Skeletal muscle satellite cell (primary cell): ENCODE measurements at regions not wholly inside any gene's neighbourhood (a gene's known extent, or its start where the extent isn't known, plus 50 kb on each side); places are given as distances from the start of the nearest gene placed in this dataset.
"Not testable (repeated sequence)": the region's sequence is repeated elsewhere in the genome, so short reads cannot be mapped to it uniquely, and the experiment has no call there.

Source experiments
- H3K27me3 ChIP-seq: 2 replicates; pipeline ENCODE4 v1.7.0; 2013; ENCODE audit warnings: low read length; ENCODE audit not compliant: control insufficient read depth, insufficient read depth
- H3K36me3 ChIP-seq: 2 replicates; pipeline ENCODE4 v1.7.0; 2013; ENCODE audit warnings: mild to moderate bottlenecking, control low read depth, low read length; ENCODE audit not compliant: insufficient read depth
- H3K4me1 ChIP-seq: 2 replicates; pipeline ENCODE4 v1.7.0; 2013; ENCODE audit warnings: low read length; ENCODE audit not compliant: control insufficient read depth, insufficient read depth
- H3K4me2 ChIP-seq: 2 replicates; pipeline ENCODE4 v1.7.0; 2013; ENCODE audit warnings: mild to moderate bottlenecking, low read length
- H3K4me3 ChIP-seq: 2 replicates; pipeline ENCODE4 v1.7.0; 2013; ENCODE audit warnings: low read length
- H3K9ac ChIP-seq: 2 replicates; pipeline ENCODE4 v1.7.0; 2013; ENCODE audit warnings: mild to moderate bottlenecking, low read depth, low read length, moderate library complexity
- H3K9me3 ChIP-seq: replicated peaks from 2 replicates; pipeline ENCODE4 v1.7.0; 2013; ENCODE audit warnings: mild to moderate bottlenecking, control low read depth, low read length

DNA sequence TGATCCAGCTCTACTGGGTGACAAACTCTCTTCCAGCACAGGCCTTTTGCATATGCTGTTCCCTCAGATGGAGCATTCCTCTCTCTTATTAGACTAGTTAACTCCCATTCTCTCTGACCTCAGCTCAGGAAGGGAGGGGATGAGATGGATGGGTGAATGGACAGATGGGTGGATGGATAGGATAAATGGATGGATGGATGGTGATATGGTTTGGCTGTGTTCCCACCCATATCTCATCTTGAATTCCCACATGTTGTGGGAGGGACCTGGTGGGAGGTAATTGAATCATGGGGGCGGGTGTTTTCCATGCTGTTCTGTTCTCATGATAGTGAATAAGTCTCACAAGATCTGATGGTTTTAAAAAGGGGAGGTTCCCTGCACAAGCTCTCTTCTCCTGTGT, 144.1 kb upstream of the ATP2B2 start:
- not testable (repeated sequence) for H3K4me3 ChIP-seq, H3K9me3 ChIP-seq, H3K27me3 ChIP-seq, H3K4me2 ChIP-seq, H3K36me3 ChIP-seq, H3K4me1 ChIP-seq, H3K9ac ChIP-seq

DNA sequence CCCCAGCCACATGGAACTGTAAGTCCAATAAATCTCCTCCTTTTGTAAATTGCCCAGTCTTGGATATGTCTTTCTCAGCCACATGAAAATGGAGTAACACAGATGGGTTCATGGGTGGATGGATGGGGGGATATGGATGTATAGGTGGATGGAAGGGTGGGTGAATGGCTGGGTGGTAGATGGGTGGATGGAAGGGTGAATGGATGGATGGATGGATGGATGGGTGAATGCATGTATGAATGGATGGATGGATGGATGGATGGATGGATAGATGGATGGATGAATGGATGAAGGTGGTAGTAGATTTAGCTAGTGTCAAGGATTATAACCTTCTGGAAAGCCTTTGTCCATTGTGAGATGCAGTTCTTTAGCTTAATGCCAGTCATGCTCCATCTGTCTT, 146.1 kb upstream of the ATP2B2 start:
- no peak overlapping the region for H3K9ac ChIP-seq
- H3K4me2 ChIP-seq: no peak overlapping the region
- no peaks in the 10 kb centered on the region for H3K36me3 ChIP-seq
- H3K4me1 ChIP-seq: no peaks in the 10 kb centered on the region
- H3K4me3 ChIP-seq: no peak overlapping the region
- no peaks in the 10 kb centered on the region for H3K27me3 ChIP-seq
- no peaks in the 10 kb centered on the region for H3K9me3 ChIP-seq

GRCh38 chr3:10653241-10653640, 147.9 kb upstream of the ATP2B2 start:
- Histone ChIP-seq H3K36me3 (no peaks in the 10 kb centered on the region), H3K4me1 (no peaks in the 10 kb centered on the region), H3K9me3 (no peaks in the 10 kb centered on the region), H3K4me3 (no peak overlapping the region), H3K4me2 (no peak overlapping the region), H3K9ac (no peak overlapping the region), H3K27me3 (peaks cover 3% of the 10 kb centered on the region)

GRCh38 chr3:10653866-10654611, 148.7 kb upstream of the ATP2B2 start:
- Histone ChIP-seq H3K9ac (no peak overlapping the region), H3K4me3 (no peak overlapping the region), H3K4me1 (no peaks in the 10 kb centered on the region)

DNA sequence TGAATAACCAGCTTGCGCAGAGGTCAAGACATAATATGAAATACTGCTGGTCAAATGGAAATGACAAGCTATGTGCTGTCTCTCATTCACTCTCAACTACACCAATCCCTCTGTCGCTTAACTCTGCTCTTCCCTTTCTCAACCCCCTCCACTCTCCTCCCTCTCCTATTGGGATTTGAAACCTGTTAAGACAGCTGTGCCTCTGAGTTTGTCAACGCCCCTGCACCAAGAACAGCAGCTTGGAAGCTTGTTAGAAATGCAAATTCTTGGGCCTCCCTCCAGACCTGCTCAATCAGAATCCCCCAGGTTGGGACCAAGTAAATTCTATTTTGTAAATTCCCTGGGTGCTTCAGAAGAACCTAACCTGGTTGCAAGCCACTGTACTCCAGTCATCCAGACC, 149.7 kb upstream of the ATP2B2 start:
- Histone ChIP-seq H3K9ac (no peak overlapping the region), H3K4me3 (no peak overlapping the region), H3K4me2 (no peak overlapping the region), H3K4me1 (no peaks in the 10 kb centered on the region), H3K27me3 (peaks cover 3% of the 10 kb centered on the region), H3K36me3 (no peaks in the 10 kb centered on the region), H3K9me3 (no peaks in the 10 kb centered on the region)

More at GRCh38 chr3:10653866-10654611, 148.7 kb upstream of the ATP2B2 start:
- Histone ChIP-seq H3K9me3 (no peaks in the 10 kb centered on the region), H3K36me3 (no peaks in the 10 kb centered on the region), H3K27me3 (peaks cover 3% of the 10 kb centered on the region), H3K4me2 (no peak overlapping the region)

DNA sequence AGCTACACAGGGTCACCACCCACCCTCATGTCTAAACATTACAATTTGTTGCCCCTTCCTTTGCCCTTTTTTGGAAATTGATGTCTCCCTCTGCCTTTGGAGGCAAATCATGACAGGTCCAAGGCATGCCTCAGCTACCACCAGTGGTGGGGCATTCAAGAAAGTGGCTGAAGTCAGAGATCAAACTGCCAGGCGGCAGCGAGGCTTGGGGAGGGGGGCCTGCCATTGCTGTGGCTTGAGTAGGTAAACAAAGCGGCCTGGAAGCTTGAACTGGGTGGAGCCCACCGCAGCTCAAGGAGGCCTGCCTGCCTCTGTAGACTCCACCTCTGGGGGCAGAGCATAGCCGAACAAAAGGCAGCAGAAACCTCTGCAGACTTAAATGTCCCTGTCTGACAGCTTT, 152.0 kb upstream of the ATP2B2 start:
- not testable (repeated sequence) for H3K4me1 ChIP-seq, H3K36me3 ChIP-seq, H3K9ac ChIP-seq, H3K4me3 ChIP-seq, H3K4me2 ChIP-seq, H3K27me3 ChIP-seq, H3K9me3 ChIP-seq

- H3K36me3 ChIP-seq: no peaks in the 10 kb centered on the region
- H3K4me2 ChIP-seq: no peak overlapping the region
- H3K27me3 ChIP-seq: peaks cover 4% of the 10 kb centered on the region
- no peak overlapping the region for H3K4me3 ChIP-seq
- H3K9ac ChIP-seq: no peak overlapping the region
- H3K4me1 ChIP-seq: no peaks in the 10 kb centered on the region
- H3K9me3 ChIP-seq: no peaks in the 10 kb centered on the region
These were observed 150.4 kb upstream of the SLC6A11 start for GRCh38 chr3:10665592-10665991.

DNA sequence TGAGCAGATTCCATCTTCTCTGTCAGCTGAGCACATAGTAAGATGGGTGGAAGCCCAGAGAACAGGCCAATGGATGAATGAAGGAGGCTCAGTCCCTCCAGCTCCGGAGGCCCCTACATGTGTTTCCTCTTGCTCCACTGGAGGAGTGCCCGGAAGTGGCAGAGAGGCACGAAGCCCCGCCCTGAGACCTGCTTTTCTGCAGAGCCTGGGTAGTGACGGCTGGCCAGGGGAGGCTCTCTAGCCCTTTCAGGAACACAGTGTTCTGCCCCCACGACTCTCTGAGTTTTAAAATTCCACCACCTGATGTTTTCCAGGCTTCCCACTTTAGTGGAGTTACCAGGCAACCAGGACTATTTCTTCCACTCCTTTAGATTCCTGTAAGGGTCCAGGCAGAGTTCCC, 149.4 kb upstream of the SLC6A11 start:
- no peaks in the 10 kb centered on the region for H3K36me3 ChIP-seq
- H3K4me3 ChIP-seq: no peak overlapping the region
- no peak overlapping the region for H3K9ac ChIP-seq
- H3K27me3 ChIP-seq: peaks cover 4% of the 10 kb centered on the region
- H3K9me3 ChIP-seq: no peaks in the 10 kb centered on the region
- no peak overlapping the region for H3K4me2 ChIP-seq
- H3K4me1 ChIP-seq: no peaks in the 10 kb centered on the region

DNA sequence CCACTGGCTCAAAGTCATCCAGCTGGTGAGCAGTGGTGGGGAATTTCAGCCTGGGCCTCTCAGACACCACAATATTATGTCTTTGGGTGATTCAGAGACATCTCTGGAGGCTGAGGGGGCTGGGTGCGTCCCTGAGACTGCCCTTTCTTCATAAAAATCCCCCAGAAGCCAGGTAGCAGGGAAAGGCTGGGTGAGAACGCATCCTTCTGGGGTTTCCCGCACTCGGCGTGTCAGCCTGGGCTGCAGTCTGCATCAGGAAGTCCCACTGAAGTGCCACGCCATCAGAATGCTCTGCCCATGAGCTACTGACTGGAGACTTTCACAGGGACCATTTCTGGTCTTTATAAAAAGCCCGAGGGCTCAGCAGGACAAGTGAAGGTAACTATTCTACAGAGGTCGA, 148.8 kb upstream of the SLC6A11 start:
- Histone ChIP-seq H3K27me3 (peaks cover 4% of the 10 kb centered on the region), H3K4me2 (no peak overlapping the region), H3K4me1 (no peaks in the 10 kb centered on the region), H3K4me3 (no peak overlapping the region), H3K36me3 (no peaks in the 10 kb centered on the region), H3K9me3 (no peaks in the 10 kb centered on the region), H3K9ac (no peak overlapping the region)

GRCh38 chr3:10667901-10668476, 148.0 kb upstream of the SLC6A11 start:
- no peak overlapping the region for H3K4me3 ChIP-seq
- no peaks in the 10 kb centered on the region for H3K4me1 ChIP-seq
- H3K9ac ChIP-seq: no peak overlapping the region
- H3K36me3 ChIP-seq: no peaks in the 10 kb centered on the region
- H3K9me3 ChIP-seq: no peaks in the 10 kb centered on the region
- no peak overlapping the region for H3K4me2 ChIP-seq
- H3K27me3 ChIP-seq: peaks cover 4% of the 10 kb centered on the region

DNA sequence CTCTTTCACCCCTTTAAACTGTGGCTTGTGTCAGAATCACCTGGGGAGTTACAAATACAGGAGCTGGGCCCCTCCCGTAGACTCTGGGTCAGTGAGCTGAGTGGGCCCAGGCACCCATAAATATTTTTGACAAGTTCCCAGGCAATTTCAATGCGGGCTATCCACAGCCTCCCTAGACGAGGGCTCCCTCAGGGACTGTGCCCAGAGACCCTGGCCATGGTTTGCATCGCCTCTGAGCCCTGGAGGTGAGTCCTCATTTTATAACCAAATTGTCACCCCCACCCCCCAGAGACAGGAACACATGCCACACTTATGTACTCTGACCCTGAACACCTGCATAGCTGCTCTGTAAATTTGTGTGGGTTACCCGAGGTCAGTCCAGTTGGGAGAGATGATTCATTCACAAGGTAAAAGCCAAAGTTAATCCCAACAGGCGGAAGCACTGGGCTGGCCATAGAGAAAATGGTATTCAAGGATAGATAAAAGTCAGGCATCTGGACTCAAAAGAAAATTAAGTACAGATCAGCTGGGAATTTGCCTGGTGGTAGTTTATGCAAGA, 146.5 kb upstream of the SLC6A11 start:
- no peaks in the 10 kb centered on the region for H3K4me1 ChIP-seq
- no peaks in the 10 kb centered on the region for H3K9me3 ChIP-seq
- H3K27me3 ChIP-seq: peaks cover 5% of the 10 kb centered on the region

GRCh38 chr3:10672422-10672821, 143.6 kb upstream of the SLC6A11 start:
- H3K27me3 ChIP-seq: peaks cover 5% of the 10 kb centered on the region
- H3K9me3 ChIP-seq: no peaks in the 10 kb centered on the region
- no peak overlapping the region for H3K4me3 ChIP-seq
- no peak overlapping the region for H3K4me2 ChIP-seq
- H3K36me3 ChIP-seq: no peaks in the 10 kb centered on the region
- H3K4me1 ChIP-seq: no peaks in the 10 kb centered on the region
- no peak overlapping the region for H3K9ac ChIP-seq

More for the DNA sequence above, 146.5 kb upstream of the SLC6A11 start:
- H3K4me3 ChIP-seq: no peak overlapping the region
- H3K9ac ChIP-seq: no peak overlapping the region
- H3K36me3 ChIP-seq: no peaks in the 10 kb centered on the region
- no peak overlapping the region for H3K4me2 ChIP-seq
